Transverse colon (tissue), 4 donors: ENCODE measurements at regions not wholly inside any gene's neighbourhood (a gene's known extent, or its start where the extent isn't known, plus 50 kb on each side); places are given as distances from the start of the nearest gene placed in this dataset.

ENCODE experiments used
- DNase-seq: peaks from one replicate; pipeline ENCODE4 v3.0.0-alpha.2; 2019
- H3K27ac ChIP-seq, 4 donors: fragments of 200-600 bp; sonication (generic); 2 replicates each; pipeline ENCODE4 v1.5.1; 2016 to 2018; ENCODE audit warnings: inconsistent platforms in 4 of 4
- H3K27me3 ChIP-seq: fragments of 200-600 bp; sonication (generic); 2 replicates; pipeline ENCODE4 v1.5.1; 2017; ENCODE audit warnings: inconsistent platforms
- H3K36me3 ChIP-seq, 4 donors: fragments of 200-600 bp; sonication (generic); 2 replicates each; pipeline ENCODE4 v1.5.1; 2017 to 2019; ENCODE audit warnings: inconsistent platforms in 4 of 4
- H3K4me1 ChIP-seq, 4 donors: fragments of 200-600 bp; sonication (generic); 2 replicates each; pipeline ENCODE4 v1.5.1; 2017 to 2020; ENCODE audit warnings: inconsistent platforms in 4 of 4
- H3K4me3 ChIP-seq, 4 donors: fragments of 200-600 bp; sonication (generic); 1 replicate in 1 of 4; 2 replicates in 3 of 4; pipeline versions ENCODE4 v1.5.1 to v1.6.1; 2017 to 2019; ENCODE audit warnings: inconsistent platforms in 4 of 4
- H3K9me3 ChIP-seq, 2 donors: fragments of 200-600 bp; sonication (generic); 2 replicates each; pipeline ENCODE4 v1.5.1; 2017 to 2019; ENCODE audit warnings: inconsistent platforms in 2 of 2
- EP300 ChIP-seq: sonication (generic); formaldehyde crosslinking; IDR thresholded peaks from one replicate; pipeline ENCODE4 v1.6.1; 2017; ENCODE audit warnings: antibody characterized with exemption, low read depth
- POLR2A ChIP-seq: fragments of 450-650 bp; IDR thresholded peaks from one replicate; pipeline ENCODE4 v1.6.1; 2016; ENCODE audit warnings: antibody characterized with exemption, mild to moderate bottlenecking, moderate library complexity
- POLR2AphosphoS5 ChIP-seq, 3 donors: sonication (generic); formaldehyde crosslinking; IDR thresholded peaks; one replicate each; pipeline ENCODE4 v1.6.1; 2016; ENCODE audit warnings: antibody characterized with exemption in 3 of 3
- WGBS, 2 donors: methylation state at CpG; one replicate each; pipeline ENCODE4 v1.1.5; 2018; ENCODE audit warnings: low coverage in 1 of 2; 5-methylcytosine and 5-hydroxymethylcytosine counted together
- in situ Hi-C, 4 donors: fragments of 200-750 bp; cut with MboI; loops; one replicate each; pipeline versions ENCODE4 v1.15.0 to v1.15.1; 2017; ENCODE audit warnings: low sequenced_read_pairs in 3 of 4, low pct_ligation_motif_present in 1 of 4, low pct_unique_long_range_greater_than_20kb in 1 of 4
- intact Hi-C: fragments of 100-400 bp; cut with DNase I; formaldehyde crosslinking; loops from one replicate; pipeline ENCODE4 v1.15.1; 2023; ENCODE audit warnings: low total_unique reads
- TF ChIP-seq, protein P1 (sequence below), 5 experiments: fragments of 200-600 bp in 3 of 5; fragments of 450-650 bp in 2 of 5; sonication (generic) in 3 of 5; IDR thresholded peaks; 1 replicate in 2 of 5; 2 replicates in 3 of 5; pipeline ENCODE4 v1.5.1; 2016 to 2017; ENCODE audit warnings: antibody characterized with exemption in 5 of 5, inconsistent platforms in 3 of 5, mild to moderate bottlenecking in 2 of 5, moderate library complexity in 1 of 5

DNA sequence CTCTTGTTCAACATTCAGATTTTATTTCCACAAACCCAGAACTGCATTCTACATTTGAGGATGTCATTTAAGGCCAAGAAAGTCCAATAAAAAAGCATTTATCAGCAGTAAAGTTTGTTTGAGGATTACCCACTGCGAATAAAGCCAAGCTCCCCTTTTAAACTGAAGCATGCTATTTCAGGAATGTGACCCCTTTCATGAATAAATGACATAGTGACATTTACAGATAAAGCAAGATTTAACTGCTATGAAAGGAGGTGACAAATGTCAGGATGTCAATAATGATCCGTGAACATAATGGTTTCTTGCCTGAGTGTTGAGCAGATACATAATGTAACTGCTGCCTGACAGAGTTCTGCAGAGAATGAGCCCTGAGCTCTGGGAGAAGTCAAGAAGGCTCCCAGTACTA lies 146.3 kb downstream of the TDRD15 start:
- Histone ChIP-seq H3K4me3 (no peak overlapping the region), H3K27ac (no peak overlapping the region), H3K36me3 (no peaks in the 10 kb centered on the region), H3K4me1 (peaks cover 8 to 20% (median 11%) of the 10 kb centered on the region in 4 donors), H3K27me3 (no peaks in the 10 kb centered on the region), H3K9me3 (no peaks in the 10 kb centered on the region)
- no peak for DNase-seq
- WGBS, 2 donors, result 58 to 88% methylated on average over 1 to 2 of the region's 2 CpGs
- in situ Hi-C loops, result no loop called here
- intact Hi-C loops, result no loop called here
- TF ChIP-seq POLR2A, result no peak
- no peak for TF ChIP-seq EP300
- TF ChIP-seq, protein P1, sequence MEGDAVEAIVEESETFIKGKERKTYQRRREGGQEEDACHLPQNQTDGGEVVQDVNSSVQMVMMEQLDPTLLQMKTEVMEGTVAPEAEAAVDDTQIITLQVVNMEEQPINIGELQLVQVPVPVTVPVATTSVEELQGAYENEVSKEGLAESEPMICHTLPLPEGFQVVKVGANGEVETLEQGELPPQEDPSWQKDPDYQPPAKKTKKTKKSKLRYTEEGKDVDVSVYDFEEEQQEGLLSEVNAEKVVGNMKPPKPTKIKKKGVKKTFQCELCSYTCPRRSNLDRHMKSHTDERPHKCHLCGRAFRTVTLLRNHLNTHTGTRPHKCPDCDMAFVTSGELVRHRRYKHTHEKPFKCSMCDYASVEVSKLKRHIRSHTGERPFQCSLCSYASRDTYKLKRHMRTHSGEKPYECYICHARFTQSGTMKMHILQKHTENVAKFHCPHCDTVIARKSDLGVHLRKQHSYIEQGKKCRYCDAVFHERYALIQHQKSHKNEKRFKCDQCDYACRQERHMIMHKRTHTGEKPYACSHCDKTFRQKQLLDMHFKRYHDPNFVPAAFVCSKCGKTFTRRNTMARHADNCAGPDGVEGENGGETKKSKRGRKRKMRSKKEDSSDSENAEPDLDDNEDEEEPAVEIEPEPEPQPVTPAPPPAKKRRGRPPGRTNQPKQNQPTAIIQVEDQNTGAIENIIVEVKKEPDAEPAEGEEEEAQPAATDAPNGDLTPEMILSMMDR (IDR thresholded peaks at IDR 0.05), result no peak
- TF ChIP-seq POLR2AphosphoS5 (IDR thresholded peaks at IDR 0.05), result no peak

DNA sequence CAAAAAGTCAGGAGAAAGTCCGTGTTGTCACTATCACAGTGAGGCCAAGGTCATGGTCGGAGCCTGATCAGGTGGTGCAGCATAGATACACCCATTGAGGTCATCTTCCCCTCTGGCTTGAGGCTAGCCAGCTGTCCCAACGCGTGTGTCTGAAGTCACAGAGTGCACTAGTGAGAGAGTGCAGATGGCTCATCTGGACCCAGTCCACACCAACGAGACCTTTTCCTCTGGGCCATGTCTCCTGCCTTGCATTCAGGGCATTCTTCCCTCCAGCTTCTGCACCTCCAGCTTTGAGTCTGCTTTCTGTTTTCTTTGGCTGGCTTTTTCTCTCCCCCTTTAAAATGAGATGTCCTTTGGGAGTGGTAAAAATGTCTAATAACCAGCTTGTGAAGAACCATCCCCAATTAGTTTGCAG lies 146.9 kb downstream of the TDRD15 start:
- H3K9me3 ChIP-seq, result no peaks in the 10 kb centered on the region
- intact Hi-C loops, result no loop called here
- no peak for DNase-seq
- WGBS, 2 donors, result 62 to 70% methylated on average over 4 to 5 of the region's 5 CpGs
- no peaks in the 10 kb centered on the region for H3K27me3 ChIP-seq
- no peak for TF ChIP-seq POLR2A
- no peak for TF ChIP-seq EP300
- TF ChIP-seq, protein P1 (IDR thresholded peaks at IDR 0.05), result no peak
- peak; percentile 49 to 85 (median 80) for TF ChIP-seq POLR2AphosphoS5 (IDR thresholded peaks at IDR 0.05)
- no peak overlapping the region for H3K4me3 ChIP-seq
- H3K36me3 ChIP-seq, result no peaks in the 10 kb centered on the region
- H3K27ac ChIP-seq, result no peak overlapping the region
- in situ Hi-C loops, result no loop called here
- peaks cover 8 to 20% (median 11%) of the 10 kb centered on the region in 4 donors for H3K4me1 ChIP-seq

DNA sequence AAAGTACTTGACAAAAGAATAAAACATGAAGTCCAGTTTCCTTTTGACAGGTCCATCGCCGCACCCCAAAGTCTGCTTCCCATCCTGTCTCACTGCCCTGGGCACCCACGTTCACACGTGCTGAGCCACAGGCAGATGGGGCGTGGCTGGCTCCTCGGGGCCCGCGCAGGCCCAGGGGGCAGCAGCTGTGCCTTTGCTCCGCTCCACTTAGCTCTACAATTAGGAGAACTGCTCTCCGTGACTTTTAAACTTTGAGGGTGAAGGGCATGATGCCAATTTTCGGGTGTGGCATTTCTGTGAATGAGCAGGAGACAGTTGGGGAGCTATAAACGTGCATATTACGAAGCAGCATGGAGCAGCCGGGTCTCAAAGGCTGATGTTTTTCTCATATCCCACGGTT lies 152.4 kb downstream of the TDRD15 start:
- no peaks in the 10 kb centered on the region for H3K9me3 ChIP-seq
- peak; percentile 59 for DNase-seq
- peaks cover 7 to 24% (median 19%) of the 10 kb centered on the region in 4 donors for H3K4me1 ChIP-seq
- TF ChIP-seq EP300, result no peak
- no peak for TF ChIP-seq POLR2A
- no peak for TF ChIP-seq POLR2AphosphoS5 (IDR thresholded peaks at IDR 0.05)
- TF ChIP-seq, protein P1 (IDR thresholded peaks at IDR 0.05), result no peak
- H3K27me3 ChIP-seq, result no peaks in the 10 kb centered on the region
- no peaks in the 10 kb centered on the region for H3K36me3 ChIP-seq
- H3K27ac ChIP-seq, result no peak overlapping the region
- in situ Hi-C loops (no loop called here), intact Hi-C loops (no loop called here)
- WGBS, 2 donors, result 37 to 43% methylated on average over 3 to 15 of the region's 15 CpGs
- H3K4me3 ChIP-seq, result no peak overlapping the region

DNA sequence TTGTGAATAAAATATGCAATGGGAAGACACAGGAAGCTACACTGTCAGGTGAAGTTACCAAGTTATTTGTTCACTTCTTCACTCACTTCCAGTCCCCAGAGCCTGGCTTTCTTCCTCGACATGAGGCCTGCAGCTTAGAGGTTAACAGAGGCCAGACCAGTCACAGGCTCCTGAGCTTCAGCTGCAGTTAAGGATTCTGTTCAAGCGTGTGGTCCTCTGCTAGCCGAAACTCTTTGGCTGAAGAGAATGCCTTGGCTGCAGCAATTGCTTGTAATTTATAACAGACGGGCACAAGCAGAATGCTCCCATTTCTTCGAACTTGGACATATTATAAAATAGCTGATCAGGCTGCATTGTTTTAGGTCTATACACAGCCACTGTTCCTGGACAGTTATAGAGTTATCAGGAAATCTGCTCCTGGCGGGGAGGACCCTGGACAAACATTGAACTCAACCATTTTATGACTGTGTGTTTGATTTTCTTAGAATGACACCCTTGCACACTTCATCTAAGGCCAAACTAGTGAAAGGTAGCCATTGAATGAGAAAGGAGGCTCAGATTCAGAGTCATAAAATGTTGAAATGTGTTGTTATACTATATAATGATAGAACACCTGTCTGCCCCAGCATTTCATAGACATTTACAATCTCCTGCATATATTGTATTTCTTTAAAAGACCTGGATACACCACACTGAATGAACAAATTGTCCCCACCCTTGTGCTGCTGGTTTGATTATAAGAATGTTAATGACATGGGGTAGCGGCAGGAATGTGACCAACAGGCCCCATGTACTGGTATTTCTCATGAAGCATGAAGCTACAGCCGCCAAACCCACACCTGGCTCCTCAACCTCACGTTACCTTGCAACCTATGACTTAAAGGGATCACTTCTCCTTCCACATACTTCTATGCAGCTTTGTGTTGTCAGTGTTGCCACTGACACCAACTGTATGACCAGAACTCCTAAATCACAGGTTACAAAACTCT lies 153.6 kb downstream of the TDRD15 start:
- Histone ChIP-seq H3K36me3 (no peaks in the 10 kb centered on the region), H3K27me3 (no peaks in the 10 kb centered on the region), H3K4me3 (no peak overlapping the region), H3K27ac (peak overlapping the region in 1 of 4 donors; percentile 31), H3K4me1 (peaks cover 7 to 24% (median 19%) of the 10 kb centered on the region in 4 donors), H3K9me3 (no peaks in the 10 kb centered on the region)
- intact Hi-C loops (no loop called here), in situ Hi-C loops (no loop called here)
- TF ChIP-seq, protein P1 (IDR thresholded peaks at IDR 0.05), result peak in 1 of 5 experiments; percentile 25
- TF ChIP-seq POLR2A, result no peak
- 23 to 54% methylated on average over 4 to 9 of the region's 9 CpGs for WGBS, 2 donors
- peak; percentile 42 for DNase-seq
